IPS-18a (cell line): ENCODE measurements at regions not wholly inside any gene's neighbourhood (a gene's known extent, or its start where the extent isn't known, plus 50 kb on each side); places are given as distances from the start of the nearest gene placed in this dataset.
"Not testable (repeated sequence)": the region's sequence is repeated elsewhere in the genome, so short reads cannot be mapped to it uniquely, and the experiment has no call there.

Experiments
- H3K27ac ChIP-seq: one replicate; pipeline ENCODE4 v1.5.1; 2013; ENCODE audit warnings: low read length
- H3K27me3 ChIP-seq: one replicate; pipeline ENCODE4 v1.6.1; 2013; ENCODE audit warnings: mild to moderate bottlenecking, low read length; ENCODE audit not compliant: control insufficient read depth, insufficient read depth
- H3K36me3 ChIP-seq: one replicate; pipeline ENCODE4 v1.6.1; 2013; ENCODE audit warnings: low read depth, low read length; ENCODE audit not compliant: control insufficient read depth
- H3K4me1 ChIP-seq: one replicate; pipeline ENCODE4 v1.6.1; 2013; ENCODE audit warnings: low read depth, low read length; ENCODE audit not compliant: control insufficient read depth
- H3K4me3 ChIP-seq: one replicate; pipeline ENCODE4 v1.5.1; 2013; ENCODE audit warnings: low read length
- H3K9ac ChIP-seq: one replicate; pipeline ENCODE4 v1.6.1; 2013; ENCODE audit warnings: mild to moderate bottlenecking, low read length, moderate library complexity
- H3K9me3 ChIP-seq: one replicate; pipeline ENCODE4 v1.6.1; 2013; ENCODE audit warnings: low read depth, low read length; ENCODE audit not compliant: control insufficient read depth

GRCh38 chr6:121886223-121886830 lies 450.9 kb downstream of the GJA1 start:
- Histone ChIP-seq H3K9ac (no peak overlapping the region), H3K9me3 (no peaks in the 10 kb centered on the region), H3K4me3 (no peak overlapping the region), H3K27ac (no peak overlapping the region), H3K36me3 (no peaks in the 10 kb centered on the region), H3K4me1 (peaks cover 3% of the 10 kb centered on the region), H3K27me3 (no peaks in the 10 kb centered on the region)

GRCh38 chr6:121887724-121888123 lies 452.3 kb downstream of the GJA1 start:
- no peak overlapping the region for H3K4me3 ChIP-seq
- no peak overlapping the region for H3K9ac ChIP-seq
- H3K9me3 ChIP-seq = no peaks in the 10 kb centered on the region
- no peaks in the 10 kb centered on the region for H3K36me3 ChIP-seq
- H3K27ac ChIP-seq = no peak overlapping the region
- H3K4me1 ChIP-seq = peaks cover 3% of the 10 kb centered on the region
- H3K27me3 ChIP-seq = no peaks in the 10 kb centered on the region

- no peaks in the 10 kb centered on the region for H3K36me3 ChIP-seq
- no peak overlapping the region for H3K4me3 ChIP-seq
- H3K27ac ChIP-seq = no peak overlapping the region
- H3K4me1 ChIP-seq = peaks cover 3% of the 10 kb centered on the region
- H3K27me3 ChIP-seq = no peaks in the 10 kb centered on the region
- H3K9me3 ChIP-seq = no peaks in the 10 kb centered on the region
- no peak overlapping the region for H3K9ac ChIP-seq
Observed at GRCh38 chr6:121890307-121890910, 455.0 kb downstream of the GJA1 start.

- H3K36me3 ChIP-seq, H3K27me3 ChIP-seq, H3K9me3 ChIP-seq: not testable (repeated sequence)
Observed at GRCh38 chr6:121895731-121896130, 460.3 kb downstream of the GJA1 start.

GRCh38 chr6:121896363-121896762 lies 460.9 kb downstream of the GJA1 start:
- Histone ChIP-seq H3K36me3 (no peaks in the 10 kb centered on the region), H3K9ac (no peak overlapping the region), H3K4me3 (no peak overlapping the region), H3K4me1 (peaks cover 14% of the 10 kb centered on the region), H3K27ac (no peak overlapping the region), H3K9me3 (no peaks in the 10 kb centered on the region), H3K27me3 (no peaks in the 10 kb centered on the region)

More at GRCh38 chr6:121895731-121896130, 460.3 kb downstream of the GJA1 start:
- not testable (repeated sequence) for H3K27ac ChIP-seq, H3K9ac ChIP-seq, H3K4me3 ChIP-seq
- peaks cover 14% of the 10 kb centered on the region for H3K4me1 ChIP-seq

GRCh38 chr6:121896771-121897170 lies 461.3 kb downstream of the GJA1 start:
- Histone ChIP-seq H3K36me3 (no peaks in the 10 kb centered on the region), H3K9me3 (no peaks in the 10 kb centered on the region), H3K4me3 (no peak overlapping the region)

GRCh38 chr6:121897337-121897760 lies 461.9 kb downstream of the GJA1 start:
- Histone ChIP-seq H3K4me3 (no peak overlapping the region), H3K9me3 (no peaks in the 10 kb centered on the region), H3K9ac (no peak overlapping the region), H3K27ac (no peak overlapping the region), H3K4me1 (peaks cover 14% of the 10 kb centered on the region), H3K36me3 (no peaks in the 10 kb centered on the region), H3K27me3 (no peaks in the 10 kb centered on the region)

More at GRCh38 chr6:121896771-121897170, 461.3 kb downstream of the GJA1 start:
- H3K9ac ChIP-seq = no peak overlapping the region
- H3K4me1 ChIP-seq = peaks cover 14% of the 10 kb centered on the region
- no peaks in the 10 kb centered on the region for H3K27me3 ChIP-seq
- H3K27ac ChIP-seq = no peak overlapping the region

GRCh38 chr6:121901432-121901831 lies 466.0 kb downstream of the GJA1 start:
- no peak overlapping the region for H3K4me3 ChIP-seq
- peaks cover 13% of the 10 kb centered on the region for H3K4me1 ChIP-seq
- H3K36me3 ChIP-seq = no peaks in the 10 kb centered on the region
- no peak overlapping the region for H3K9ac ChIP-seq
- no peaks in the 10 kb centered on the region for H3K9me3 ChIP-seq
- H3K27ac ChIP-seq = no peak overlapping the region
- H3K27me3 ChIP-seq = no peaks in the 10 kb centered on the region

GRCh38 chr6:121904559-121904958 lies 469.1 kb downstream of the GJA1 start:
- Histone ChIP-seq H3K4me3 (no peak overlapping the region), H3K9me3 (peaks cover 3% of the 10 kb centered on the region), H3K4me1 (no peaks in the 10 kb centered on the region), H3K9ac (no peak overlapping the region), H3K36me3 (no peaks in the 10 kb centered on the region), H3K27ac (no peak overlapping the region), H3K27me3 (no peaks in the 10 kb centered on the region)

GRCh38 chr6:121912905-121913304 lies 477.5 kb downstream of the GJA1 start:
- no peak overlapping the region for H3K4me3 ChIP-seq
- H3K36me3 ChIP-seq = no peaks in the 10 kb centered on the region
- H3K27me3 ChIP-seq = no peaks in the 10 kb centered on the region
- no peaks in the 10 kb centered on the region for H3K4me1 ChIP-seq
- H3K9ac ChIP-seq = no peak overlapping the region
- no peak overlapping the region for H3K27ac ChIP-seq
- H3K9me3 ChIP-seq = peaks cover 3% of the 10 kb centered on the region

- H3K4me1 ChIP-seq = peaks cover 15% of the 10 kb centered on the region
- no peak overlapping the region for H3K4me3 ChIP-seq
- H3K27ac ChIP-seq = no peak overlapping the region
- H3K27me3 ChIP-seq = no peaks in the 10 kb centered on the region
- no peaks in the 10 kb centered on the region for H3K9me3 ChIP-seq
- H3K9ac ChIP-seq = no peak overlapping the region
- H3K36me3 ChIP-seq = no peaks in the 10 kb centered on the region
Observed at GRCh38 chr6:121917263-121917829, 481.9 kb downstream of the GJA1 start.
